Smooth muscle cell (in vitro differentiated cells): ENCODE measurements at regions not wholly inside any gene's neighbourhood (a gene's known extent, or its start where the extent isn't known, plus 50 kb on each side); places are given as distances from the start of the nearest gene placed in this dataset.

ENCODE experiments used
- DNase-seq: peaks from one replicate; lab custom pipeline; 2025; ENCODE audit not compliant: unreplicated experiment; lab: John Stamatoyannopoulos, UW
- H2AFZ ChIP-seq: fragments of 200-600 bp; sonication (generic); 2 replicates; pipeline ENCODE4 v1.6.0; 2016; ENCODE audit warnings: antibody characterized with exemption, low read depth, mild to moderate bottlenecking
- H3F3A ChIP-seq: fragments of 200-600 bp; sonication (generic); 2 replicates; pipeline ENCODE4 v1.6.0; 2017; ENCODE audit warnings: antibody characterized with exemption, low read depth
- H3K27ac ChIP-seq: fragments of 200-600 bp; sonication (generic); 2 replicates; pipeline ENCODE4 v1.5.1; 2016; ENCODE audit warnings: low read depth, mild to moderate bottlenecking
- H3K27me3 ChIP-seq: fragments of 200-600 bp; sonication (generic); 2 replicates; pipeline ENCODE4 v1.6.1; 2016; ENCODE audit warnings: low read depth, mild to moderate bottlenecking
- H3K36me3 ChIP-seq: fragments of 200-600 bp; sonication (generic); 2 replicates; pipeline ENCODE4 v1.5.1; 2016; ENCODE audit warnings: low read depth
- H3K4me1 ChIP-seq: fragments of 200-600 bp; sonication (generic); 2 replicates; pipeline ENCODE4 v1.5.1; 2016; ENCODE audit warnings: low read depth
- H3K4me2 ChIP-seq: fragments of 200-600 bp; sonication (generic); 2 replicates; pipeline ENCODE4 v1.6.0; 2016; ENCODE audit warnings: mild to moderate bottlenecking
- H3K4me3 ChIP-seq: fragments of 200-600 bp; sonication (generic); 2 replicates; pipeline ENCODE4 v1.5.1; 2016; ENCODE audit warnings: mild to moderate bottlenecking
- H3K79me2 ChIP-seq: fragments of 200-600 bp; sonication (generic); 2 replicates; pipeline ENCODE4 v1.6.0; 2016; ENCODE audit warnings: low read depth, mild to moderate bottlenecking
- H3K9ac ChIP-seq: fragments of 200-600 bp; sonication (generic); 2 replicates; pipeline ENCODE4 v1.6.0; 2016; ENCODE audit warnings: low read depth
- H3K9me3 ChIP-seq: fragments of 200-600 bp; sonication (generic); replicated peaks from 2 replicates; pipeline ENCODE4 v1.5.1; 2016; ENCODE audit warnings: low read depth
- H4K20me1 ChIP-seq: fragments of 200-600 bp; sonication (generic); 2 replicates; pipeline ENCODE4 v1.6.0; 2016; ENCODE audit warnings: low read depth
- WGBS: methylation state at CpG from one replicate; pipeline ENCODE4 v1.1.7; 2016; ENCODE audit warnings: low lambda C conversion rate; 5-methylcytosine and 5-hydroxymethylcytosine counted together
- TF ChIP-seq, protein P1 (sequence below): fragments of 200-600 bp; sonication (generic); IDR thresholded peaks from 2 replicates; pipeline ENCODE4 v1.5.1; 2017; ENCODE audit warnings: borderline replicate concordance, mild to moderate bottlenecking, antibody characterized with exemption; ENCODE audit not compliant: insufficient read depth, poor library complexity, severe bottlenecking

DNA sequence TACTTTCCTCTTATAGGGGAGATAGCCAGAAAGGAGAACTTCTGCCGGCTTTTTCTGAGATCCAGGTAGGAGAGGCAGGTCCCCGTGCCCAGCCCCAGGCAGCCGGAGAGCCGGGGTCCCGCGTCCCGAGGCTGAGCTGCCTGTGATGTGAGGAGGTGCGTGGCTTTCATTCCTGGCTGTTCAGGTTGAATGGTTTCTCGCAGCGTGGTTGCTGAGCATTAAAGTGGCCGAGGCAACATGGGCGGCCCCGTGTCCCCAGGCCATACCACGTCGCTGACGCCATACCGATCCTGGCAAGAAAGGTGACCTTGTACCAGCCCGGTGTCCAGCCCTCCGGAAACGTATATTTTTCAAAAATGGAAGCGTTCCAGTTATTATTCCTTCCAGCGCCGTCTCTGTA, 116.7 kb upstream of the MYL2 start:
- no peak overlapping the region for H2AFZ ChIP-seq
- 78% methylated on average over 23 of the region's 23 CpGs for WGBS
- TF ChIP-seq, protein P1, sequence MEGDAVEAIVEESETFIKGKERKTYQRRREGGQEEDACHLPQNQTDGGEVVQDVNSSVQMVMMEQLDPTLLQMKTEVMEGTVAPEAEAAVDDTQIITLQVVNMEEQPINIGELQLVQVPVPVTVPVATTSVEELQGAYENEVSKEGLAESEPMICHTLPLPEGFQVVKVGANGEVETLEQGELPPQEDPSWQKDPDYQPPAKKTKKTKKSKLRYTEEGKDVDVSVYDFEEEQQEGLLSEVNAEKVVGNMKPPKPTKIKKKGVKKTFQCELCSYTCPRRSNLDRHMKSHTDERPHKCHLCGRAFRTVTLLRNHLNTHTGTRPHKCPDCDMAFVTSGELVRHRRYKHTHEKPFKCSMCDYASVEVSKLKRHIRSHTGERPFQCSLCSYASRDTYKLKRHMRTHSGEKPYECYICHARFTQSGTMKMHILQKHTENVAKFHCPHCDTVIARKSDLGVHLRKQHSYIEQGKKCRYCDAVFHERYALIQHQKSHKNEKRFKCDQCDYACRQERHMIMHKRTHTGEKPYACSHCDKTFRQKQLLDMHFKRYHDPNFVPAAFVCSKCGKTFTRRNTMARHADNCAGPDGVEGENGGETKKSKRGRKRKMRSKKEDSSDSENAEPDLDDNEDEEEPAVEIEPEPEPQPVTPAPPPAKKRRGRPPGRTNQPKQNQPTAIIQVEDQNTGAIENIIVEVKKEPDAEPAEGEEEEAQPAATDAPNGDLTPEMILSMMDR = no peak
- H3K36me3 ChIP-seq = no peaks in the 10 kb centered on the region
- H3K27ac ChIP-seq = no peak overlapping the region
- no peaks in the 10 kb centered on the region for H3K9me3 ChIP-seq
- H3K4me2 ChIP-seq = no peak overlapping the region
- H3K4me3 ChIP-seq = no peak overlapping the region
- no peak overlapping the region for H3K9ac ChIP-seq
- H3F3A ChIP-seq = no peaks in the 10 kb centered on the region
- no peaks in the 10 kb centered on the region for H4K20me1 ChIP-seq
- no peaks in the 10 kb centered on the region for H3K79me2 ChIP-seq
- DNase-seq = no peak
- peaks cover 71% of the 10 kb centered on the region for H3K27me3 ChIP-seq
- peaks cover 13% of the 10 kb centered on the region for H3K4me1 ChIP-seq

DNA sequence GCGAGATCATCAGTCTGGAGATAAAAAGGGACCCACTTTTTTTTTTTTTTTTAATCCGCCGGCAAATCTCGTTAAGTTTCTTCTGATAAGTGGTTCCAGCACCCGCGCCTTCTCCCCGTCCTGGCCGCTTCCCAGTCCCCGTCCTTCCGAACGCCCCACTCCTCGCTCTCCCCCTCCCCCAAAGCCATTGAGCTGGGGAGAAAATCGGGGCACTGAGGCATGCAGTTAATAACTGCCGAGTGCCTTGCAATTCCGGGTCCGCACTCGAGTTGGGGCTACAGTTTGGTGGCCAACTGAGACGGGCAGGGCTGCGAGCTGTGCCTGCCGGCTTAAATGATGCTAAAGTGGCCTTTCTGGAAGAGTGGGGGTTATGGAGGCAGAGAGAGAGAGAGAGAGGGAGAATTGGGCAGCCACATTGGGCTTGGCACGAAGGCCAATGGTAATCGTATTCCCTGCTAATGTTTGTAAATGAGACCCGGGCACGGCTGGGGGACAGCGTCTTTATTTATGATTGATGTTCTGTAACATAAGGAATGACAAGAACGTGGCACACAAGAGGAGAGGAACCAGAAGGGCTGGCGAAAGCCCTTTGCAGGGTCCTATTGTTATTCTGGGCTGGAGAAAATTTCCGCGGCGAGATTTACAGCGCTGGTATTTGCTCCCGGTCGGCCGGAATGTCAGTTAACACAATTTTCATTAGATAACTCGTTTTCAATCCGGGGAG, 115.4 kb upstream of the MYL2 start:
- no peaks in the 10 kb centered on the region for H4K20me1 ChIP-seq
- TF ChIP-seq, protein P1 = no peak
- no peaks in the 10 kb centered on the region for H3F3A ChIP-seq
- H3K9ac ChIP-seq = no peak overlapping the region
- no peaks in the 10 kb centered on the region for H3K36me3 ChIP-seq
- peaks cover 84% of the 10 kb centered on the region for H3K27me3 ChIP-seq
- no peaks in the 10 kb centered on the region for H3K9me3 ChIP-seq
- H3K4me3 ChIP-seq = no peak overlapping the region
- DNase-seq = no peak
- H3K4me1 ChIP-seq = peaks cover 13% of the 10 kb centered on the region
- no peak overlapping the region for H2AFZ ChIP-seq
- H3K4me2 ChIP-seq = no peak overlapping the region
- no peak overlapping the region for H3K27ac ChIP-seq
- WGBS = 5% methylated on average over 36 of the region's 36 CpGs
- H3K79me2 ChIP-seq = no peaks in the 10 kb centered on the region

DNA sequence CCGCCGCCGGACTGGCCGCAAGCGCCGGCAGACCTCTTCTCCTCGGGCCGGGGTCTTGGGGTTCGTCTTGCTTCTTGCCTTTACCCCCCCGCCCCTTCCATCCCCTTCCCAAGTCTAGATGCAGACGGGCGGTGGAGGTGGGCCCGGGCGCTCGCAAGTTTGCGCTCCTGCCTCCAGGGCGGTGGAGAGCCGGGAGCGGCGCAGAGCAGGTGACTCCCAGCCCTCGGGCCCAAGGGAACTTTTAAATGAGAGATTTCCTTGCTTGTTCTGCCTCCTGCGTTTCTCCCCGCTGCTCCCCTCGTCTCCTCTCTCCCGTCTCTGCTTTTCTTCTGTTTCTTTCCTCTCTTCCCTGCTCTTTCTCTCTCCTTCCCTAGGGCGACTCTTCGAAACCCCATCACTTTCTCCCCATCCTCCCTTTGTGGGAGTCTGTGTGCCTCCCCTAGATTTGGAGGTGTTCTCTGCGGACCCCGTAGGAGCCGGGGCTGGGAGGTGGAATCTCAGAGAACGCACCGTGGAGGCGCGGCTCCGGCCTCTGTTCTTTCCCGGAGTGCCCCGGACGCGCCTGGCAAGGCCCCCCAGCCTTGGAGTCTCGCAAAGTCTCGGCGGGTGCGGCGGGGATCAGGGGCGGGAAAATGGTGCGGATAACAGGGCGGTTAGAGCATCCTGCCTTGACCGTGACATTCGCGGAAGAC, 114.7 kb upstream of the MYL2 start:
- H3K36me3 ChIP-seq = no peaks in the 10 kb centered on the region
- H3K79me2 ChIP-seq = no peaks in the 10 kb centered on the region
- under 1% methylated on average over 48 of the region's 50 CpGs for WGBS
- peaks cover 92% of the 10 kb centered on the region for H3K27me3 ChIP-seq
- no peak overlapping the region for H3K9ac ChIP-seq
- no peaks in the 10 kb centered on the region for H4K20me1 ChIP-seq
- no peak for DNase-seq
- no peak overlapping the region for H3K4me3 ChIP-seq
- no peak overlapping the region for H2AFZ ChIP-seq
- no peak overlapping the region for H3K27ac ChIP-seq
- TF ChIP-seq, protein P1 = no peak
- H3K4me1 ChIP-seq = peaks cover 13% of the 10 kb centered on the region
- no peaks in the 10 kb centered on the region for H3K9me3 ChIP-seq
- H3F3A ChIP-seq = no peaks in the 10 kb centered on the region
- no peak overlapping the region for H3K4me2 ChIP-seq
